GM23338 (cell line): ENCODE measurements at regions not wholly inside any gene's neighbourhood (a gene's known extent, or its start where the extent isn't known, plus 50 kb on each side); places are given as distances from the start of the nearest gene placed in this dataset.

Source experiments
- ATAC-seq: fragments of 200-7000 bp; cut with Tn5 transposase; 3 replicates; pipeline ENCODE4 v1.9.1; 2020
- DNase-seq: peaks from one replicate; pipeline ENCODE4 v3.0.0-alpha.2; 2015; ENCODE audit warnings: low spot score
- H2AFZ ChIP-seq: fragments of 200-600 bp; sonication (generic); 2 replicates; pipeline ENCODE4 v1.8.0; 2016; ENCODE audit warnings: antibody characterized with exemption, mild to moderate bottlenecking, moderate library complexity
- H3F3A ChIP-seq: fragments of 200-600 bp; sonication (generic); replicated peaks from 2 replicates; pipeline ENCODE4 v1.8.0; 2017; ENCODE audit warnings: antibody characterized with exemption, mixed run types, low read depth
- H3K27ac ChIP-seq: fragments of 200-600 bp; sonication (generic); 2 replicates; pipeline ENCODE4 v1.6.1; 2016; ENCODE audit warnings: low read depth
- H3K27me3 ChIP-seq: fragments of 200-600 bp; sonication (generic); 2 replicates; pipeline ENCODE4 v1.8.0; 2016; ENCODE audit warnings: mild to moderate bottlenecking, mixed run types, moderate library complexity; ENCODE audit not compliant: insufficient read depth
- H3K36me3 ChIP-seq: fragments of 200-600 bp; sonication (generic); 2 replicates; pipeline ENCODE4 v1.8.0; 2016; ENCODE audit warnings: mild to moderate bottlenecking; ENCODE audit not compliant: insufficient read depth
- H3K4me1 ChIP-seq: fragments of 200-600 bp; sonication (generic); 2 replicates; pipeline ENCODE4 v1.8.0; 2016; ENCODE audit warnings: mild to moderate bottlenecking, moderate library complexity; ENCODE audit not compliant: insufficient read depth
- H3K4me2 ChIP-seq: fragments of 200-600 bp; sonication (generic); 2 replicates; pipeline ENCODE4 v1.7.1; 2017; ENCODE audit warnings: mixed run types
- H3K4me3 ChIP-seq: fragments of 200-600 bp; sonication (generic); 2 replicates; pipeline ENCODE4 v1.6.1; 2016; ENCODE audit warnings: mixed run types
- H3K79me2 ChIP-seq: fragments of 200-600 bp; sonication (generic); replicated peaks from 2 replicates; pipeline ENCODE4 v1.8.0; 2017; ENCODE audit warnings: mild to moderate bottlenecking; ENCODE audit not compliant: insufficient read depth
- H3K9me2 ChIP-seq: fragments of 200-600 bp; sonication (generic); 2 replicates; pipeline ENCODE4 v1.8.0; 2017; ENCODE audit not compliant: insufficient read depth
- H4K20me1 ChIP-seq: fragments of 200-600 bp; sonication (generic); replicated peaks from 2 replicates; pipeline ENCODE4 v1.8.0; 2017; ENCODE audit warnings: mild to moderate bottlenecking; ENCODE audit not compliant: insufficient read depth
- H3K27ac Mint-ChIP-seq: 2 replicates; pipeline ENCODE4 v1.8.0; 2020; ENCODE audit warnings: inconsistent platforms, mild to moderate bottlenecking, moderate library complexity, mixed read lengths
- H3K27me3 Mint-ChIP-seq: 3 replicates; pipeline ENCODE4 v1.8.0; 2022; ENCODE audit warnings: low read depth, mild to moderate bottlenecking, moderate library complexity, mixed read lengths, inconsistent platforms; ENCODE audit not compliant: insufficient read depth, poor library complexity
- H3K36me3 Mint-ChIP-seq: 3 replicates; pipeline ENCODE4 v1.8.0; 2021; ENCODE audit warnings: low read depth, mild to moderate bottlenecking, inconsistent platforms, moderate library complexity, mixed read lengths
- H3K4me1 Mint-ChIP-seq: 3 replicates; pipeline ENCODE4 v1.8.0; 2020; ENCODE audit warnings: mild to moderate bottlenecking, inconsistent platforms, mixed read lengths
- H3K4me3 Mint-ChIP-seq: 3 replicates; pipeline ENCODE4 v1.8.0; 2021; ENCODE audit warnings: moderate library complexity, mild to moderate bottlenecking, inconsistent platforms, mixed read lengths
- H3K9me3 Mint-ChIP-seq: 3 replicates; pipeline ENCODE4 v1.8.0; 2020; ENCODE audit warnings: moderate library complexity, mild to moderate bottlenecking, inconsistent platforms, mixed read lengths
- EZH2 ChIP-seq: fragments of 200-600 bp; sonication (generic); IDR thresholded peaks from one replicate; pipeline ENCODE4 v1.8.0; 2017; ENCODE audit warnings: antibody characterized with exemption, mild to moderate bottlenecking, low read depth; ENCODE audit not compliant: unreplicated experiment
- EZH2phosphoT487 ChIP-seq: fragments of 200-600 bp; sonication (generic); IDR thresholded peaks from one replicate; pipeline ENCODE4 v1.8.1; 2018; ENCODE audit warnings: antibody characterized with exemption; ENCODE audit not compliant: unreplicated experiment
- NANOG ChIP-seq: IDR thresholded peaks from 2 replicates; pipeline ENCODE4 v1.6.1; 2016; ENCODE audit warnings: antibody characterized with exemption, borderline replicate concordance
- POLR2AphosphoS5 ChIP-seq: IDR thresholded peaks from 2 replicates; pipeline ENCODE4 v1.6.1; 2016; ENCODE audit warnings: antibody characterized with exemption, low read depth
- ZNF462 ChIP-seq: fragments of 250-450 bp; sonication (Bioruptor Pico); IDR thresholded peaks from 2 replicates; pipeline ENCODE4 v1.5.0; 2020; ENCODE audit warnings: mild to moderate bottlenecking, moderate library complexity
- TF ChIP-seq, protein P1 (sequence below): IDR thresholded peaks from one replicate; pipeline ENCODE4 v1.6.1; 2018; ENCODE audit warnings: antibody characterized with exemption; ENCODE audit not compliant: unreplicated experiment
- TF ChIP-seq, protein P2 (sequence below): IDR thresholded peaks from 2 replicates; pipeline ENCODE4 v1.6.1; 2016; ENCODE audit warnings: antibody characterized with exemption

GRCh38 chr1:219045246-219045645 lies 128.4 kb upstream of the LYPLAL1 start:
- H3K36me3 Mint-ChIP-seq: peaks cover 7% of the 10 kb centered on the region; the same call in 2 of the 3 replicates
- no peak overlapping the region for H3K4me3 ChIP-seq
- no peak overlapping the region for H3K27ac Mint-ChIP-seq
- no peaks in the 10 kb centered on the region for H3K4me1 ChIP-seq
- no peak overlapping the region for H3K4me2 ChIP-seq
- no peak overlapping the region for H3K27ac ChIP-seq
- ATAC-seq (no peak), DNase-seq (no peak)
- H3F3A ChIP-seq: no peaks in the 10 kb centered on the region
- H3K4me1 Mint-ChIP-seq: no peaks in the 10 kb centered on the region
- no peaks in the 10 kb centered on the region for H3K36me3 ChIP-seq
- no peaks in the 10 kb centered on the region for H4K20me1 ChIP-seq
- TF ChIP-seq POLR2AphosphoS5 (no peak), NANOG (no peak), EZH2phosphoT487 (no peak)
- TF ChIP-seq, protein P1, sequence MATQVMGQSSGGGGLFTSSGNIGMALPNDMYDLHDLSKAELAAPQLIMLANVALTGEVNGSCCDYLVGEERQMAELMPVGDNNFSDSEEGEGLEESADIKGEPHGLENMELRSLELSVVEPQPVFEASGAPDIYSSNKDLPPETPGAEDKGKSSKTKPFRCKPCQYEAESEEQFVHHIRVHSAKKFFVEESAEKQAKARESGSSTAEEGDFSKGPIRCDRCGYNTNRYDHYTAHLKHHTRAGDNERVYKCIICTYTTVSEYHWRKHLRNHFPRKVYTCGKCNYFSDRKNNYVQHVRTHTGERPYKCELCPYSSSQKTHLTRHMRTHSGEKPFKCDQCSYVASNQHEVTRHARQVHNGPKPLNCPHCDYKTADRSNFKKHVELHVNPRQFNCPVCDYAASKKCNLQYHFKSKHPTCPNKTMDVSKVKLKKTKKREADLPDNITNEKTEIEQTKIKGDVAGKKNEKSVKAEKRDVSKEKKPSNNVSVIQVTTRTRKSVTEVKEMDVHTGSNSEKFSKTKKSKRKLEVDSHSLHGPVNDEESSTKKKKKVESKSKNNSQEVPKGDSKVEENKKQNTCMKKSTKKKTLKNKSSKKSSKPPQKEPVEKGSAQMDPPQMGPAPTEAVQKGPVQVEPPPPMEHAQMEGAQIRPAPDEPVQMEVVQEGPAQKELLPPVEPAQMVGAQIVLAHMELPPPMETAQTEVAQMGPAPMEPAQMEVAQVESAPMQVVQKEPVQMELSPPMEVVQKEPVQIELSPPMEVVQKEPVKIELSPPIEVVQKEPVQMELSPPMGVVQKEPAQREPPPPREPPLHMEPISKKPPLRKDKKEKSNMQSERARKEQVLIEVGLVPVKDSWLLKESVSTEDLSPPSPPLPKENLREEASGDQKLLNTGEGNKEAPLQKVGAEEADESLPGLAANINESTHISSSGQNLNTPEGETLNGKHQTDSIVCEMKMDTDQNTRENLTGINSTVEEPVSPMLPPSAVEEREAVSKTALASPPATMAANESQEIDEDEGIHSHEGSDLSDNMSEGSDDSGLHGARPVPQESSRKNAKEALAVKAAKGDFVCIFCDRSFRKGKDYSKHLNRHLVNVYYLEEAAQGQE: no peak
- peaks cover 3% of the 10 kb centered on the region for H3K27me3 Mint-ChIP-seq
- no peak overlapping the region for H2AFZ ChIP-seq
- peaks cover 12% of the 10 kb centered on the region for H3K9me3 Mint-ChIP-seq
- no peak overlapping the region for H3K4me3 Mint-ChIP-seq
- H3K9me2 ChIP-seq: no peaks in the 10 kb centered on the region; the same call in 1 of the 2 replicates
- H3K27me3 ChIP-seq: no peaks in the 10 kb centered on the region
- no peaks in the 10 kb centered on the region for H3K79me2 ChIP-seq

GRCh38 chr1:219049501-219049900 lies 124.2 kb upstream of the LYPLAL1 start:
- no peaks in the 10 kb centered on the region for H3K79me2 ChIP-seq
- ATAC-seq (no peak), DNase-seq (no peak)
- Mint-ChIP-seq H3K9me3 (no peaks in the 10 kb centered on the region), H3K4me3 (no peak overlapping the region), H3K4me1 (no peaks in the 10 kb centered on the region), H3K27ac (no peak overlapping the region), H3K36me3 (no peaks in the 10 kb centered on the region), H3K27me3 (no peaks in the 10 kb centered on the region)
- H3K27me3 ChIP-seq: no peaks in the 10 kb centered on the region
- no peaks in the 10 kb centered on the region for H3K36me3 ChIP-seq
- no peak overlapping the region for H3K4me2 ChIP-seq
- H3K4me1 ChIP-seq: no peaks in the 10 kb centered on the region
- no peak overlapping the region for H3K4me3 ChIP-seq
- H2AFZ ChIP-seq: no peak overlapping the region
- H3K27ac ChIP-seq: no peak overlapping the region
- no peaks in the 10 kb centered on the region for H4K20me1 ChIP-seq
- no peaks in the 10 kb centered on the region for H3F3A ChIP-seq
- no peaks in the 10 kb centered on the region; the same call in 1 of the 2 replicates for H3K9me2 ChIP-seq
- TF ChIP-seq ZNF462 (no peak), POLR2AphosphoS5 (no peak), EZH2phosphoT487 (no peak), EZH2 (no peak)
- TF ChIP-seq, protein P1: no peak
- TF ChIP-seq, protein P2, sequence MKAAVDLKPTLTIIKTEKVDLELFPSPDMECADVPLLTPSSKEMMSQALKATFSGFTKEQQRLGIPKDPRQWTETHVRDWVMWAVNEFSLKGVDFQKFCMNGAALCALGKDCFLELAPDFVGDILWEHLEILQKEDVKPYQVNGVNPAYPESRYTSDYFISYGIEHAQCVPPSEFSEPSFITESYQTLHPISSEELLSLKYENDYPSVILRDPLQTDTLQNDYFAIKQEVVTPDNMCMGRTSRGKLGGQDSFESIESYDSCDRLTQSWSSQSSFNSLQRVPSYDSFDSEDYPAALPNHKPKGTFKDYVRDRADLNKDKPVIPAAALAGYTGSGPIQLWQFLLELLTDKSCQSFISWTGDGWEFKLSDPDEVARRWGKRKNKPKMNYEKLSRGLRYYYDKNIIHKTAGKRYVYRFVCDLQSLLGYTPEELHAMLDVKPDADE: no peak
